ENCODE measurements at regions not wholly inside any gene's neighbourhood (a gene's known extent, or its start where the extent isn't known, plus 50 kb on each side); places are given as distances from the start of the nearest gene placed in this dataset.
"Not testable (repeated sequence)": the region's sequence is repeated elsewhere in the genome, so short reads cannot be mapped to it uniquely, and the experiment has no call there.

- DNase-seq (ENCODE audit: low read depth) = no peak
These were observed 73.4 kb downstream of the FGD2 start for GRCh38 chr6:37078814-37079213.

- DNase-seq (ENCODE audit: low read depth) = no peak
These were observed 75.7 kb downstream of the FGD2 start for GRCh38 chr6:37081042-37081607.

- DNase-seq (ENCODE audit: low read depth) = no peak
These were observed 77.1 kb downstream of the FGD2 start for GRCh38 chr6:37082390-37083130.

GRCh38 chr6:37083243-37084138, 78.0 kb downstream of the FGD2 start:
- no peak for DNase-seq (ENCODE audit: low read depth)

- DNase-seq (ENCODE audit: low read depth) = not testable (repeated sequence)
These were observed 79.2 kb downstream of the FGD2 start for GRCh38 chr6:37084665-37085064.

GRCh38 chr6:37085198-37085597, 79.7 kb downstream of the FGD2 start:
- DNase-seq (ENCODE audit: low read depth) = no peak

- DNase-seq (ENCODE audit: low read depth) = no peak
These were observed 81.1 kb upstream of the PIM1 start for GRCh38 chr6:37088897-37089296.

GRCh38 chr6:37089783-37090182, 80.2 kb upstream of the PIM1 start:
- no peak for DNase-seq (ENCODE audit: low read depth)

GRCh38 chr6:37091104-37091503, 78.8 kb upstream of the PIM1 start:
- not testable (repeated sequence) for DNase-seq (ENCODE audit: low read depth)

- DNase-seq (ENCODE audit: low read depth) = not testable (repeated sequence)
These were observed 78.4 kb upstream of the PIM1 start for GRCh38 chr6:37091586-37091985.

- DNase-seq (ENCODE audit: low read depth) = no peak
These were observed 76.8 kb upstream of the PIM1 start for GRCh38 chr6:37092923-37093727.

GRCh38 chr6:37093728-37094069, 76.3 kb upstream of the PIM1 start:
- DNase-seq (ENCODE audit: low read depth) = no peak

GRCh38 chr6:37095997-37096396, 74.0 kb upstream of the PIM1 start:
- DNase-seq (ENCODE audit: low read depth) = no peak

GRCh38 chr6:37097335-37097734, 72.6 kb upstream of the PIM1 start:
- DNase-seq (ENCODE audit: low read depth) = no peak

- no peak for DNase-seq (ENCODE audit: low read depth)
These were observed 70.5 kb upstream of the PIM1 start for GRCh38 chr6:37099442-37099841.

GRCh38 chr6:37100745-37101144, 69.2 kb upstream of the PIM1 start:
- no peak for DNase-seq (ENCODE audit: low read depth)

GRCh38 chr6:37101991-37102298, 68.0 kb upstream of the PIM1 start:
- DNase-seq (ENCODE audit: low read depth) = no peak

- peak; percentile 47 for DNase-seq (ENCODE audit: low read depth)
These were observed 67.4 kb upstream of the PIM1 start for GRCh38 chr6:37102299-37103168.

GRCh38 chr6:37103169-37104039, 66.5 kb upstream of the PIM1 start:
- peak; percentile 2 for DNase-seq (ENCODE audit: low read depth)

- DNase-seq (ENCODE audit: low read depth) = no peak
These were observed 65.2 kb upstream of the PIM1 start for GRCh38 chr6:37104824-37105147.
